BLaER1 treated with 17β-estradiol and CSF1 and Interleukin-3, amounts not matched to agents 10 nM and 100 nM (cell line): ENCODE measurements at regions not wholly inside any gene's neighbourhood (a gene's known extent, or its start where the extent isn't known, plus 50 kb on each side); places are given as distances from the start of the nearest gene placed in this dataset.
"Not testable (repeated sequence)": the region's sequence is repeated elsewhere in the genome, so short reads cannot be mapped to it uniquely, and the experiment has no call there.

Source experiments
- H3K27ac ChIP-seq, 11 experiments: shearing (Covaris generic); formaldehyde crosslinking; 2 replicates each; pipeline ENCODE4 v1.8.1; 2022
- H3K27me3 ChIP-seq, 11 experiments: shearing (Covaris generic); formaldehyde crosslinking; 2 replicates each; pipeline ENCODE4 v1.8.1; 2022
- H3K36me3 ChIP-seq, 11 experiments: shearing (Covaris generic); formaldehyde crosslinking; 2 replicates each; pipeline ENCODE4 v1.8.1; 2022
- H3K4me1 ChIP-seq, 10 experiments: shearing (Covaris generic); formaldehyde crosslinking; 2 replicates each; pipeline ENCODE4 v1.8.1; 2022
- H3K4me2 ChIP-seq, 11 experiments: shearing (Covaris generic); formaldehyde crosslinking; 2 replicates each; pipeline ENCODE4 v1.8.1; 2022
- H3K4me3 ChIP-seq, 10 experiments: shearing (Covaris generic); formaldehyde crosslinking; 2 replicates each; pipeline ENCODE4 v1.8.1; 2022
- H3K9ac ChIP-seq, 11 experiments: shearing (Covaris generic); formaldehyde crosslinking; 2 replicates each; pipeline ENCODE4 v1.8.1; 2022
- H3K9me3 ChIP-seq, 11 experiments: shearing (Covaris generic); formaldehyde crosslinking; replicated peaks in 1 of 11; 2 replicates each; pipeline ENCODE4 v1.8.1; 2022
- H4K20me1 ChIP-seq, 11 experiments: shearing (Covaris generic); formaldehyde crosslinking; 2 replicates each; pipeline ENCODE4 v1.8.1; 2022
- Cebpa-rat ChIP-seq, 11 experiments: shearing (Covaris generic); IDR thresholded peaks; 2 replicates each; pipeline ENCODE4 v1.8.1; 2022

GRCh38 chr18:37844209-37844970 lies 278.8 kb upstream of the CELF4 start:
- TF ChIP-seq Cebpa-rat (IDR thresholded peaks at IDR 0.05), result no peak

GRCh38 chr18:37838083-37838482 lies 272.5 kb upstream of the CELF4 start:
- no peak overlapping the region for H3K9ac ChIP-seq
- H3K27me3 ChIP-seq, result no peaks in the 10 kb centered on the region
- no peaks in the 10 kb centered on the region for H4K20me1 ChIP-seq
- no peak overlapping the region for H3K4me2 ChIP-seq
- no peak for TF ChIP-seq Cebpa-rat (IDR thresholded peaks at IDR 0.05)
- H3K36me3 ChIP-seq, result no peaks in the 10 kb centered on the region
- H3K4me1 ChIP-seq, result no peaks in the 10 kb centered on the region
- no peak overlapping the region for H3K27ac ChIP-seq
- H3K4me3 ChIP-seq, result no peak overlapping the region
- H3K9me3 ChIP-seq, result peaks cover 0 to 5% (median 0%) of the 10 kb centered on the region in 11 experiments; a peak in 4 of 22 replicates

More at GRCh38 chr18:37844209-37844970, 278.8 kb upstream of the CELF4 start:
- Histone ChIP-seq H3K4me1 (no peaks in the 10 kb centered on the region), H3K27ac (no peak overlapping the region), H3K9me3 (peaks cover 0 to 5% (median 0%) of the 10 kb centered on the region in 11 experiments; a peak in 2 of 22 replicates), H3K36me3 (no peaks in the 10 kb centered on the region), H3K4me2 (no peak overlapping the region), H4K20me1 (no peaks in the 10 kb centered on the region), H3K27me3 (no peaks in the 10 kb centered on the region), H3K4me3 (no peak overlapping the region), H3K9ac (no peak overlapping the region)

GRCh38 chr18:37836071-37836970 lies 270.7 kb upstream of the CELF4 start:
- Histone ChIP-seq H3K4me1 (no peaks in the 10 kb centered on the region), H3K4me3 (no peak overlapping the region), H3K36me3 (no peaks in the 10 kb centered on the region), H3K9ac (no peak overlapping the region), H3K9me3 (peaks cover 5 to 17% (median 11%) of the 10 kb centered on the region in 11 experiments; a peak in 20 of 22 replicates), H3K4me2 (no peak overlapping the region), H4K20me1 (no peaks in the 10 kb centered on the region), H3K27ac (no peak overlapping the region), H3K27me3 (no peaks in the 10 kb centered on the region)
- TF ChIP-seq Cebpa-rat (IDR thresholded peaks at IDR 0.05), result no peak

- H3K4me2 ChIP-seq, H3K4me1 ChIP-seq, H3K36me3 ChIP-seq, H3K27ac ChIP-seq, H3K27me3 ChIP-seq, H3K4me3 ChIP-seq, H3K9ac ChIP-seq, H4K20me1 ChIP-seq: not testable (repeated sequence)
- H3K9me3 ChIP-seq, result peaks cover 5 to 21% (median 11%) of the 10 kb centered on the region in 11 experiments; a peak in 20 of 22 replicates
Measured at GRCh38 chr18:37832010-37832695, 266.6 kb upstream of the CELF4 start.

- H3K9ac ChIP-seq, result no peak overlapping the region
- no peak overlapping the region for H3K4me3 ChIP-seq
- no peaks in the 10 kb centered on the region for H3K27me3 ChIP-seq
- H4K20me1 ChIP-seq, result no peaks in the 10 kb centered on the region
- H3K4me2 ChIP-seq, result no peak overlapping the region
- H3K27ac ChIP-seq, result no peak overlapping the region
- H3K36me3 ChIP-seq, result no peaks in the 10 kb centered on the region
- H3K4me1 ChIP-seq, result no peaks in the 10 kb centered on the region
- H3K9me3 ChIP-seq, result peaks cover 0 to 20% (median 6%) of the 10 kb centered on the region in 11 experiments; a peak in 9 of 22 replicates
- no peak for TF ChIP-seq Cebpa-rat (IDR thresholded peaks at IDR 0.05)
Measured at GRCh38 chr18:37812961-37813360, 247.4 kb upstream of the CELF4 start.

GRCh38 chr18:37805773-37806404 lies 240.3 kb upstream of the CELF4 start:
- Histone ChIP-seq H3K4me2 (no peak overlapping the region), H3K9me3 (peaks cover 0 to 13% (median 6%) of the 10 kb centered on the region in 11 experiments; a peak in 9 of 22 replicates), H4K20me1 (no peaks in the 10 kb centered on the region), H3K27me3 (no peaks in the 10 kb centered on the region), H3K9ac (no peak overlapping the region), H3K4me3 (no peak overlapping the region), H3K27ac (no peak overlapping the region), H3K36me3 (no peaks in the 10 kb centered on the region), H3K4me1 (no peaks in the 10 kb centered on the region)
- no peak for TF ChIP-seq Cebpa-rat (IDR thresholded peaks at IDR 0.05)

GRCh38 chr18:37796823-37797349 lies 231.3 kb upstream of the CELF4 start:
- no peak overlapping the region for H3K27ac ChIP-seq
- H3K9ac ChIP-seq, result no peak overlapping the region
- H3K36me3 ChIP-seq, result no peaks in the 10 kb centered on the region
- H3K4me1 ChIP-seq, result no peaks in the 10 kb centered on the region
- H3K27me3 ChIP-seq, result no peaks in the 10 kb centered on the region
- H3K4me3 ChIP-seq, result no peak overlapping the region
- no peak for TF ChIP-seq Cebpa-rat (IDR thresholded peaks at IDR 0.05)
- no peaks in the 10 kb centered on the region for H4K20me1 ChIP-seq
- peaks cover 0 to 7% (median 0%) of the 10 kb centered on the region in 11 experiments; a peak in 2 of 22 replicates for H3K9me3 ChIP-seq
- no peak overlapping the region for H3K4me2 ChIP-seq

GRCh38 chr18:37787452-37787851 lies 221.9 kb upstream of the CELF4 start:
- TF ChIP-seq Cebpa-rat (IDR thresholded peaks at IDR 0.05), result no peak
- no peak overlapping the region for H3K4me3 ChIP-seq
- H3K27me3 ChIP-seq, result no peaks in the 10 kb centered on the region
- no peaks in the 10 kb centered on the region for H3K9me3 ChIP-seq
- no peaks in the 10 kb centered on the region for H3K4me1 ChIP-seq
- H3K4me2 ChIP-seq, result no peak overlapping the region
- H3K9ac ChIP-seq, result no peak overlapping the region
- no peaks in the 10 kb centered on the region for H4K20me1 ChIP-seq
- H3K36me3 ChIP-seq, result no peaks in the 10 kb centered on the region
- no peak overlapping the region for H3K27ac ChIP-seq
